Body of pancreas (tissue), 4 donors: ENCODE measurements at regions not wholly inside any gene's neighbourhood (a gene's known extent, or its start where the extent isn't known, plus 50 kb on each side); places are given as distances from the start of the nearest gene placed in this dataset.

ENCODE experiments used
- CTCF ChIP-seq, 7 experiments: fragments of 450-650 bp in 4 of 7; fragments of 200-600 bp in 3 of 7; sonication (generic) in 3 of 7; IDR thresholded peaks; one replicate each; pipeline ENCODE4 v1.5.1; 2016 to 2019; ENCODE audit warnings: antibody characterized with exemption in 7 of 7
- POLR2A ChIP-seq, 3 donors: fragments of 450-650 bp; IDR thresholded peaks; one replicate each; pipeline ENCODE4 v1.6.1; 2016; ENCODE audit warnings: antibody characterized with exemption in 3 of 3, mild to moderate bottlenecking in 2 of 3

GRCh38 chr5:97842687-97843086 lies 659.6 kb upstream of the RIOK2 start:
- TF ChIP-seq CTCF (IDR thresholded peaks at IDR 0.05) (no peak), POLR2A (IDR thresholded peaks at IDR 0.05) (no peak)
